ENCODE measurements at regions not wholly inside any gene's neighbourhood (a gene's known extent, or its start where the extent isn't known, plus 50 kb on each side); places are given as distances from the start of the nearest gene placed in this dataset.

DNA sequence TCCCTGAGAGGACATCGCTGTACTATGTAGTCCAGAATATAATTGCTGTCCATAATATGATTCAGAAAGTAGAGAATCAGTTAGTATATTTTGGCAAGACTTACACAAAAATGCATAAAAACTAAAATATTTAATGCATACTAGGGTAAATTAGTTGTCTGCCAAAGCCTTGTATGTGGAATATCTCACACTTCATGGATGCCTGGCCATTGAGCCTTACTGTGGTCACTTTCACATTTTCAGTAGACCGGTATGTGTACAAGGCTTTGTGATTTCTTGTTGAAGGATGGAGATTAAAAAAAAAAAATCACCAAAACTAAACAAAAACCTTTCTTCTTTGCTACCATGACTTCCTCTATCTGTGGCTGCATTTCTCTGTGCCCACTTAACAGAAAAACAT lies 197.3 kb upstream of the DDHD1 start:
- TF ChIP-seq, protein P1, sequence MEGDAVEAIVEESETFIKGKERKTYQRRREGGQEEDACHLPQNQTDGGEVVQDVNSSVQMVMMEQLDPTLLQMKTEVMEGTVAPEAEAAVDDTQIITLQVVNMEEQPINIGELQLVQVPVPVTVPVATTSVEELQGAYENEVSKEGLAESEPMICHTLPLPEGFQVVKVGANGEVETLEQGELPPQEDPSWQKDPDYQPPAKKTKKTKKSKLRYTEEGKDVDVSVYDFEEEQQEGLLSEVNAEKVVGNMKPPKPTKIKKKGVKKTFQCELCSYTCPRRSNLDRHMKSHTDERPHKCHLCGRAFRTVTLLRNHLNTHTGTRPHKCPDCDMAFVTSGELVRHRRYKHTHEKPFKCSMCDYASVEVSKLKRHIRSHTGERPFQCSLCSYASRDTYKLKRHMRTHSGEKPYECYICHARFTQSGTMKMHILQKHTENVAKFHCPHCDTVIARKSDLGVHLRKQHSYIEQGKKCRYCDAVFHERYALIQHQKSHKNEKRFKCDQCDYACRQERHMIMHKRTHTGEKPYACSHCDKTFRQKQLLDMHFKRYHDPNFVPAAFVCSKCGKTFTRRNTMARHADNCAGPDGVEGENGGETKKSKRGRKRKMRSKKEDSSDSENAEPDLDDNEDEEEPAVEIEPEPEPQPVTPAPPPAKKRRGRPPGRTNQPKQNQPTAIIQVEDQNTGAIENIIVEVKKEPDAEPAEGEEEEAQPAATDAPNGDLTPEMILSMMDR (IDR thresholded peaks at IDR 0.05), result no peak
- TF ChIP-seq CEBPB (IDR thresholded peaks at IDR 0.05) (no peak), EP300 (IDR thresholded peaks at IDR 0.05) (no peak), JUNB (IDR thresholded peaks at IDR 0.05) (no peak), CBX8 (IDR thresholded peaks at IDR 0.05) (no peak)
- TF ChIP-seq, protein P2, sequence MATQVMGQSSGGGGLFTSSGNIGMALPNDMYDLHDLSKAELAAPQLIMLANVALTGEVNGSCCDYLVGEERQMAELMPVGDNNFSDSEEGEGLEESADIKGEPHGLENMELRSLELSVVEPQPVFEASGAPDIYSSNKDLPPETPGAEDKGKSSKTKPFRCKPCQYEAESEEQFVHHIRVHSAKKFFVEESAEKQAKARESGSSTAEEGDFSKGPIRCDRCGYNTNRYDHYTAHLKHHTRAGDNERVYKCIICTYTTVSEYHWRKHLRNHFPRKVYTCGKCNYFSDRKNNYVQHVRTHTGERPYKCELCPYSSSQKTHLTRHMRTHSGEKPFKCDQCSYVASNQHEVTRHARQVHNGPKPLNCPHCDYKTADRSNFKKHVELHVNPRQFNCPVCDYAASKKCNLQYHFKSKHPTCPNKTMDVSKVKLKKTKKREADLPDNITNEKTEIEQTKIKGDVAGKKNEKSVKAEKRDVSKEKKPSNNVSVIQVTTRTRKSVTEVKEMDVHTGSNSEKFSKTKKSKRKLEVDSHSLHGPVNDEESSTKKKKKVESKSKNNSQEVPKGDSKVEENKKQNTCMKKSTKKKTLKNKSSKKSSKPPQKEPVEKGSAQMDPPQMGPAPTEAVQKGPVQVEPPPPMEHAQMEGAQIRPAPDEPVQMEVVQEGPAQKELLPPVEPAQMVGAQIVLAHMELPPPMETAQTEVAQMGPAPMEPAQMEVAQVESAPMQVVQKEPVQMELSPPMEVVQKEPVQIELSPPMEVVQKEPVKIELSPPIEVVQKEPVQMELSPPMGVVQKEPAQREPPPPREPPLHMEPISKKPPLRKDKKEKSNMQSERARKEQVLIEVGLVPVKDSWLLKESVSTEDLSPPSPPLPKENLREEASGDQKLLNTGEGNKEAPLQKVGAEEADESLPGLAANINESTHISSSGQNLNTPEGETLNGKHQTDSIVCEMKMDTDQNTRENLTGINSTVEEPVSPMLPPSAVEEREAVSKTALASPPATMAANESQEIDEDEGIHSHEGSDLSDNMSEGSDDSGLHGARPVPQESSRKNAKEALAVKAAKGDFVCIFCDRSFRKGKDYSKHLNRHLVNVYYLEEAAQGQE (IDR thresholded peaks at IDR 0.05), result no peak
- TF ChIP-seq, protein P3, sequence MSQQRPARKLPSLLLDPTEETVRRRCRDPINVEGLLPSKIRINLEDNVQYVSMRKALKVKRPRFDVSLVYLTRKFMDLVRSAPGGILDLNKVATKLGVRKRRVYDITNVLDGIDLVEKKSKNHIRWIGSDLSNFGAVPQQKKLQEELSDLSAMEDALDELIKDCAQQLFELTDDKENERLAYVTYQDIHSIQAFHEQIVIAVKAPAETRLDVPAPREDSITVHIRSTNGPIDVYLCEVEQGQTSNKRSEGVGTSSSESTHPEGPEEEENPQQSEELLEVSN (IDR thresholded peaks at IDR 0.05; ENCODE audit: borderline replicate concordance, low read depth), result no peak

All from A549 (cell line).